SU-DHL-6 (cell line): ENCODE measurements at regions not wholly inside any gene's neighbourhood (a gene's known extent, or its start where the extent isn't known, plus 50 kb on each side); places are given as distances from the start of the nearest gene placed in this dataset.

Source experiments
- H2AFZ ChIP-seq: fragments of 200-600 bp; sonication (generic); 2 replicates; pipeline ENCODE4 v1.6.1; 2014; ENCODE audit warnings: low read depth, mild to moderate bottlenecking, moderate library complexity, mixed read lengths, antibody characterized with exemption, low read length; ENCODE audit not compliant: severe bottlenecking
- H3F3A ChIP-seq: fragments of 200-600 bp; shearing (Covaris generic); 2 replicates; pipeline ENCODE4 v1.6.0; 2016; ENCODE audit warnings: antibody characterized with exemption, mild to moderate bottlenecking; ENCODE audit not compliant: insufficient read depth
- H3K27ac ChIP-seq: fragments of 200-600 bp; sonication (generic); 2 replicates; pipeline ENCODE4 v1.5.1; 2016; ENCODE audit warnings: low read depth, mild to moderate bottlenecking, low read length, moderate library complexity, mixed read lengths
- H3K27me3 ChIP-seq: fragments of 200-600 bp; sonication (generic), shearing (Covaris generic); 2 replicates; pipeline ENCODE4 v1.6.0; 2014; ENCODE audit warnings: mild to moderate bottlenecking, low read length
- H3K36me3 ChIP-seq: fragments of 200-600 bp; sonication (generic); 2 replicates; pipeline ENCODE4 v1.6.1; 2014; ENCODE audit warnings: mild to moderate bottlenecking, low read length, mixed read lengths
- H3K4me2 ChIP-seq: fragments of 300-600, 200-600 bp; shearing (Covaris generic), sonication (generic); 2 replicates; pipeline ENCODE4 v1.6.0; 2014; ENCODE audit warnings: low read length, low read depth, mild to moderate bottlenecking; ENCODE audit not compliant: poor library complexity, severe bottlenecking
- H3K4me3 ChIP-seq: fragments of 200-600 bp; sonication (generic); 2 replicates; pipeline ENCODE4 v1.5.1; 2014; ENCODE audit warnings: antibody characterized with exemption, low read length, mild to moderate bottlenecking, mixed read lengths; ENCODE audit not compliant: insufficient read depth, poor library complexity, severe bottlenecking
- H3K79me2 ChIP-seq: fragments of 200-600 bp; sonication (generic); 2 replicates; pipeline ENCODE4 v1.6.1; 2014; ENCODE audit warnings: mild to moderate bottlenecking, low read length, moderate library complexity; ENCODE audit not compliant: insufficient read depth
- H3K9ac ChIP-seq: fragments of 200-600 bp; sonication (generic); 2 replicates; pipeline ENCODE4 v1.7.0; 2014; ENCODE audit warnings: mild to moderate bottlenecking, low read length
- H3K9me2 ChIP-seq: fragments of 200-600 bp; sonication (generic); replicated peaks from 2 replicates; pipeline ENCODE4 v1.6.1; 2014; ENCODE audit warnings: low read length; ENCODE audit not compliant: insufficient read depth
- H3K9me3 ChIP-seq: fragments of 200-600 bp; sonication (generic); 2 replicates; pipeline ENCODE4 v1.6.1; 2014; ENCODE audit warnings: low read length, mixed read lengths; ENCODE audit not compliant: insufficient read depth
- H4K20me1 ChIP-seq: fragments of 200-600 bp; sonication (generic); 2 replicates; pipeline ENCODE4 v1.6.1; 2014; ENCODE audit warnings: low read depth, mild to moderate bottlenecking, antibody characterized with exemption, low read length, moderate library complexity, mixed read lengths
- CTCF ChIP-seq: fragments of 200-600 bp; sonication (generic); IDR thresholded peaks from one replicate; pipeline ENCODE4 v1.5.1; 2017; ENCODE audit warnings: antibody characterized with exemption, mild to moderate bottlenecking, low read length, moderate library complexity; ENCODE audit not compliant: insufficient read depth, poor library complexity, severe bottlenecking
- EZH2phosphoT487 ChIP-seq: fragments of 200-600 bp; sonication (generic), shearing (Covaris generic); conservative IDR thresholded peaks from 2 replicates; pipeline ENCODE4 v1.6.1; 2018; ENCODE audit warnings: mild to moderate bottlenecking, antibody characterized with exemption, low read length, moderate library complexity, mixed read lengths

DNA sequence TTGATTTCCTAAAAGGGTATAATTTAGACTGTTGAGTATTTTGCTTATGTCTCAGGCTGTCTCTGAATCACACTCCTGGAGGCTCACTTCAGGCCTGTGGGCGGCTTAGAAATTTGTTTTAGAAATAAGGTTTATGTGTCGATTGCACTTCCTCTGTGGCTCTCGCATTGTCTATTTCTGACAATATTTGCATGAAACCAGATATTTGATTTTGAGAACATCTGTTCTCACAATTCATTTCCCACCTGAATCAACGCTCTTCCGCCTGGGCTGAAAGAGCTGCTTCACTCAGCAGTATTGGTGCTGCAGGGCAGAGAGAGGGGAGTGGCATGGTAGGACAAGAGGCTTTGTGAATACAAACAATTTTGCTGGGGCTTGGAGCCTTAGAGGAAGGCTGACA is 262.0 kb downstream of the ADRA2A start:
- no peak overlapping the region for H2AFZ ChIP-seq
- no peaks in the 10 kb centered on the region; the same call in 1 of the 2 replicates for H3K9me2 ChIP-seq
- peaks cover 8% of the 10 kb centered on the region for H3K9me3 ChIP-seq
- no peaks in the 10 kb centered on the region for H3K36me3 ChIP-seq
- no peak overlapping the region for H3K27ac ChIP-seq
- no peak overlapping the region for H3K9ac ChIP-seq
- TF ChIP-seq EZH2phosphoT487 (no peak), CTCF (no peak)
- no peaks in the 10 kb centered on the region for H3K27me3 ChIP-seq
- no peak overlapping the region for H3K4me3 ChIP-seq
- H3F3A ChIP-seq, result no peaks in the 10 kb centered on the region
- H4K20me1 ChIP-seq, result no peaks in the 10 kb centered on the region
- H3K4me2 ChIP-seq, result no peak overlapping the region
- no peaks in the 10 kb centered on the region for H3K79me2 ChIP-seq

- Histone ChIP-seq H2AFZ (no peak overlapping the region), H3K79me2 (no peaks in the 10 kb centered on the region), H3K9me3 (peaks cover 8% of the 10 kb centered on the region), H3K4me2 (no peak overlapping the region), H3K36me3 (no peaks in the 10 kb centered on the region), H4K20me1 (no peaks in the 10 kb centered on the region), H3K9me2 (no peaks in the 10 kb centered on the region), H3K4me3 (no peak overlapping the region), H3K27ac (no peak overlapping the region), H3K9ac (no peak overlapping the region), H3K27me3 (no peaks in the 10 kb centered on the region), H3F3A (no peaks in the 10 kb centered on the region)
- TF ChIP-seq EZH2phosphoT487, result no peak
- peak; percentile 36 for TF ChIP-seq CTCF
Measured at GRCh38 chr10:111344804-111345203, 268.0 kb downstream of the ADRA2A start.

- no peaks in the 10 kb centered on the region for H3K79me2 ChIP-seq
- no peak overlapping the region for H2AFZ ChIP-seq
- TF ChIP-seq EZH2phosphoT487 (no peak), CTCF (no peak)
- no peak overlapping the region for H3K4me2 ChIP-seq
- H3K4me3 ChIP-seq, result no peak overlapping the region
- no peaks in the 10 kb centered on the region for H3F3A ChIP-seq
- H3K9me2 ChIP-seq, result no peaks in the 10 kb centered on the region
- no peak overlapping the region for H3K27ac ChIP-seq
- no peak overlapping the region for H3K9ac ChIP-seq
- H3K9me3 ChIP-seq, result no peaks in the 10 kb centered on the region
- no peaks in the 10 kb centered on the region for H3K27me3 ChIP-seq
- no peaks in the 10 kb centered on the region for H4K20me1 ChIP-seq
- H3K36me3 ChIP-seq, result no peaks in the 10 kb centered on the region
Measured at GRCh38 chr10:111347386-111348013, 270.7 kb downstream of the ADRA2A start.
